HUES6 (cell line): ENCODE measurements at regions not wholly inside any gene's neighbourhood (a gene's known extent, or its start where the extent isn't known, plus 50 kb on each side); places are given as distances from the start of the nearest gene placed in this dataset.
"Not testable (repeated sequence)": the region's sequence is repeated elsewhere in the genome, so short reads cannot be mapped to it uniquely, and the experiment has no call there.

ENCODE experiments used
- H3K27ac ChIP-seq: 2 replicates; pipeline ENCODE4 v1.7.0; 2013; ENCODE audit warnings: low read depth, mild to moderate bottlenecking, low read length, inconsistent platforms
- H3K27me3 ChIP-seq: 2 replicates; pipeline ENCODE4 v1.6.1; 2013; ENCODE audit warnings: low read length; ENCODE audit not compliant: control insufficient read depth, insufficient read depth
- H3K36me3 ChIP-seq: 2 replicates; pipeline ENCODE4 v1.6.1; 2013; ENCODE audit warnings: low read length; ENCODE audit not compliant: control insufficient read depth, insufficient read depth
- H3K4me1 ChIP-seq: 2 replicates; pipeline ENCODE4 v1.6.1; 2013; ENCODE audit warnings: low read length; ENCODE audit not compliant: control insufficient read depth, insufficient read depth
- H3K4me3 ChIP-seq: 2 replicates; pipeline ENCODE4 v1.5.1; 2013; ENCODE audit warnings: low read depth, low read length
- H3K9ac ChIP-seq: one replicate; pipeline ENCODE4 v1.6.1; 2013; ENCODE audit warnings: mild to moderate bottlenecking, low read length
- H3K9me3 ChIP-seq: 2 replicates; pipeline ENCODE4 v1.6.1; 2013; ENCODE audit warnings: low read depth, low read length; ENCODE audit not compliant: control insufficient read depth, insufficient read depth

GRCh38 chr14:35938770-35939169 lies 112.6 kb downstream of the BRMS1L start:
- no peaks in the 10 kb centered on the region for H3K36me3 ChIP-seq
- H3K27ac ChIP-seq = no peak overlapping the region
- no peak overlapping the region for H3K4me3 ChIP-seq
- H3K9me3 ChIP-seq = no peaks in the 10 kb centered on the region
- H3K9ac ChIP-seq = no peak overlapping the region
- peaks cover 31% of the 10 kb centered on the region for H3K27me3 ChIP-seq
- H3K4me1 ChIP-seq = no peaks in the 10 kb centered on the region

- Histone ChIP-seq H3K9me3 (no peaks in the 10 kb centered on the region), H3K4me3 (no peak overlapping the region), H3K9ac (no peak overlapping the region), H3K27me3 (peaks cover 23% of the 10 kb centered on the region), H3K36me3 (no peaks in the 10 kb centered on the region), H3K4me1 (no peaks in the 10 kb centered on the region), H3K27ac (no peak overlapping the region)
Observed at GRCh38 chr14:35934499-35934898, 108.4 kb downstream of the BRMS1L start.

GRCh38 chr14:35932659-35933159 lies 106.6 kb downstream of the BRMS1L start:
- H3K4me3 ChIP-seq = no peak overlapping the region
- no peaks in the 10 kb centered on the region for H3K36me3 ChIP-seq
- H3K4me1 ChIP-seq = no peaks in the 10 kb centered on the region
- no peaks in the 10 kb centered on the region for H3K9me3 ChIP-seq
- peaks cover 8% of the 10 kb centered on the region; the same call in 1 of the 2 replicates for H3K27me3 ChIP-seq
- no peak overlapping the region for H3K9ac ChIP-seq
- H3K27ac ChIP-seq = no peak overlapping the region

- Histone ChIP-seq H3K36me3 (no peaks in the 10 kb centered on the region), H3K9me3 (no peaks in the 10 kb centered on the region), H3K4me3 (no peak overlapping the region), H3K27ac (no peak overlapping the region), H3K4me1 (no peaks in the 10 kb centered on the region), H3K27me3 (peaks cover 3% of the 10 kb centered on the region; the same call in 1 of the 2 replicates), H3K9ac (no peak overlapping the region)
Observed at GRCh38 chr14:35932136-35932535, 106.0 kb downstream of the BRMS1L start.

GRCh38 chr14:35931346-35931745 lies 105.2 kb downstream of the BRMS1L start:
- H3K9me3 ChIP-seq = no peaks in the 10 kb centered on the region
- H3K4me1 ChIP-seq = no peaks in the 10 kb centered on the region
- no peak overlapping the region for H3K9ac ChIP-seq
- H3K36me3 ChIP-seq = no peaks in the 10 kb centered on the region
- no peaks in the 10 kb centered on the region for H3K27me3 ChIP-seq
- no peak overlapping the region for H3K27ac ChIP-seq
- no peak overlapping the region for H3K4me3 ChIP-seq

GRCh38 chr14:35929186-35929585 lies 103.0 kb downstream of the BRMS1L start:
- Histone ChIP-seq H3K9me3 (no peaks in the 10 kb centered on the region), H3K4me3 (no peak overlapping the region), H3K4me1 (no peaks in the 10 kb centered on the region)

GRCh38 chr14:35927727-35928126 lies 101.6 kb downstream of the BRMS1L start:
- no peaks in the 10 kb centered on the region for H3K36me3 ChIP-seq
- H3K4me1 ChIP-seq = no peaks in the 10 kb centered on the region
- H3K9ac ChIP-seq = no peak overlapping the region
- no peak overlapping the region for H3K4me3 ChIP-seq
- H3K27ac ChIP-seq = no peak overlapping the region
- no peaks in the 10 kb centered on the region for H3K27me3 ChIP-seq
- H3K9me3 ChIP-seq = no peaks in the 10 kb centered on the region

More at GRCh38 chr14:35929186-35929585, 103.0 kb downstream of the BRMS1L start:
- H3K9ac ChIP-seq = no peak overlapping the region
- H3K36me3 ChIP-seq = no peaks in the 10 kb centered on the region
- H3K27me3 ChIP-seq = no peaks in the 10 kb centered on the region
- H3K27ac ChIP-seq = no peak overlapping the region

- no peak overlapping the region for H3K9ac ChIP-seq
- H3K27me3 ChIP-seq = no peaks in the 10 kb centered on the region
- H3K4me1 ChIP-seq = no peaks in the 10 kb centered on the region
- H3K36me3 ChIP-seq = no peaks in the 10 kb centered on the region
- H3K27ac ChIP-seq = no peak overlapping the region
- H3K4me3 ChIP-seq = no peak overlapping the region
- no peaks in the 10 kb centered on the region for H3K9me3 ChIP-seq
Observed at GRCh38 chr14:35925319-35925718, 99.2 kb downstream of the BRMS1L start.

- H3K4me1 ChIP-seq, H3K27me3 ChIP-seq, H3K27ac ChIP-seq, H3K36me3 ChIP-seq, H3K9ac ChIP-seq, H3K9me3 ChIP-seq, H3K4me3 ChIP-seq: not testable (repeated sequence)
Observed at GRCh38 chr14:35922590-35922989, 96.5 kb downstream of the BRMS1L start.

GRCh38 chr14:35921745-35922144 lies 95.6 kb downstream of the BRMS1L start:
- H3K9me3 ChIP-seq = no peaks in the 10 kb centered on the region
- no peak overlapping the region for H3K27ac ChIP-seq
- H3K4me1 ChIP-seq = no peaks in the 10 kb centered on the region
- H3K36me3 ChIP-seq = no peaks in the 10 kb centered on the region
- no peaks in the 10 kb centered on the region for H3K27me3 ChIP-seq
- no peak overlapping the region for H3K4me3 ChIP-seq
- H3K9ac ChIP-seq = no peak overlapping the region
